K562 (cell line): ENCODE measurements at regions not wholly inside any gene's neighbourhood (a gene's known extent, or its start where the extent isn't known, plus 50 kb on each side); places are given as distances from the start of the nearest gene placed in this dataset.

Experiments used
- ATAC-seq: fragments of 200-7000 bp; cut with Tn5 transposase; 3 replicates; pipeline ENCODE4 v1.9.1; 2020; ENCODE audit warnings: moderate library complexity
- BruUV-seq: library from RNA; stranded (reverse); fragments of 400-500 nt; replicated peaks from 2 replicates; lab custom pipeline; 2021; lab: Mats Ljungman, UMichigan
- CTCF ChIA-PET: fragments of 300-600 bp; formaldehyde crosslinking; extraction: SDS; loops from one replicate; lab custom pipeline; 2021; ENCODE audit warnings: low intra/inter-chr PET ratio; lab: Yijun Ruan, JAX
- POLR2A ChIA-PET: fragments of 300-600, 350-650 bp; sonication (Branson Sonifier 250); formaldehyde crosslinking; extraction: SDS; loops from one replicate; lab custom pipeline; 2021; ENCODE audit warnings: antibody characterized with exemption, inconsistent platforms; lab: Yijun Ruan, JAX
- DNase-seq, 4 experiments: peaks; one replicate each; pipeline versions ENCODE4 v3.0.0 to v3.0.0-alpha.2; 2011 to 2018; ENCODE audit warnings: low spot score in 3 of 4, mixed read lengths in 3 of 4; ENCODE audit errors: extremely low read depth in 1 of 4
- FAIRE-seq: peaks from 2 replicates; lab custom pipeline; 2011; peaks lifted over from hg19 to GRCh38; lab: Jason Lieb, UNC
- H2AFZ ChIP-seq: 2 replicates; pipeline ENCODE4 v1.6.0; 2011; ENCODE audit warnings: low read depth, low read length, control low read depth, inconsistent platforms
- H3K27ac ChIP-seq: fragments of 200-600 bp; 3 replicates; pipeline ENCODE4 v1.8.0; 2011; ENCODE audit warnings: low read depth, mild to moderate bottlenecking, control low read depth, inconsistent platforms, low read length, moderate library complexity, mixed read lengths; ENCODE audit errors: extremely low read depth
- H3K27me3 ChIP-seq, 2 experiments: fragments of 300-600 bp in 1 of 2; 2 replicates in 1 of 2; 3 replicates in 1 of 2; pipeline versions ENCODE4 v1.6.0 to v1.8.0; 2011; ENCODE audit warnings: inconsistent platforms in 2 of 2, low read length in 2 of 2, mild to moderate bottlenecking in 1 of 2, mixed read lengths in 1 of 2, moderate library complexity in 1 of 2; ENCODE audit not compliant: control insufficient read depth in 2 of 2, insufficient read depth in 2 of 2
- H3K36me3 ChIP-seq: fragments of 300-600 bp; 3 replicates; pipeline ENCODE4 v1.8.0; 2011; ENCODE audit warnings: mild to moderate bottlenecking, low read length, inconsistent platforms; ENCODE audit not compliant: control insufficient read depth, insufficient read depth
- H3K4me1 ChIP-seq, 2 experiments: fragments of 200-600 bp in 1 of 2; replicated peaks in 1 of 2; 2 replicates in 1 of 2; 3 replicates in 1 of 2; pipeline versions ENCODE4 v1.5.1 to v1.8.0; 2011; ENCODE audit warnings: inconsistent platforms in 2 of 2, low read length in 2 of 2, mild to moderate bottlenecking in 1 of 2, mixed read lengths in 1 of 2, moderate library complexity in 1 of 2; ENCODE audit not compliant: control insufficient read depth in 2 of 2, insufficient read depth in 2 of 2
- H3K4me2 ChIP-seq: 2 replicates; pipeline ENCODE4 v1.6.1; 2011; ENCODE audit warnings: low read length, control low read depth, inconsistent platforms, mixed read lengths; ENCODE audit not compliant: insufficient read depth
- H3K4me3 ChIP-seq: fragments of 200-600 bp; sonication (generic), shearing (Covaris generic); 2 replicates; pipeline ENCODE4 v1.5.1; 2016; ENCODE audit warnings: control low read depth, inconsistent platforms
- H3K79me2 ChIP-seq: fragments of 200-600 bp; 3 replicates; pipeline ENCODE4 v1.8.0; 2011; ENCODE audit warnings: low read length, inconsistent platforms; ENCODE audit not compliant: control insufficient read depth, insufficient read depth
- H3K9ac ChIP-seq, 2 experiments: 2 replicates each; pipeline versions ENCODE4 v1.6.0 to v1.6.1; 2011; ENCODE audit warnings: low read depth in 2 of 2, low read length in 2 of 2, control low read depth in 1 of 2, inconsistent platforms in 1 of 2, mild to moderate bottlenecking in 1 of 2, mixed read lengths in 1 of 2; ENCODE audit not compliant: insufficient read depth in 1 of 2
- H3K9me1 ChIP-seq: one replicate; pipeline ENCODE4 v1.6.0; 2011; ENCODE audit warnings: inconsistent platforms, mild to moderate bottlenecking, low read length, moderate library complexity; ENCODE audit not compliant: control insufficient read depth, insufficient read depth
- H3K9me3 ChIP-seq: replicated peaks from 2 replicates; pipeline ENCODE4 v1.5.1; 2011; ENCODE audit warnings: low read depth, low read length, inconsistent platforms; ENCODE audit not compliant: control insufficient read depth, insufficient read depth
- H4K20me1 ChIP-seq: replicated peaks from 2 replicates; pipeline ENCODE4 v1.6.1; 2011; ENCODE audit warnings: low read length, inconsistent platforms, mixed read lengths; ENCODE audit not compliant: control insufficient read depth, insufficient read depth
- SMARCB1 ChIP-seq: IDR thresholded peaks from 2 replicates; pipeline ENCODE4 v1.6.1; 2011; ENCODE audit warnings: improper control_type of control experiment, low read depth; ENCODE audit not compliant: insufficient read length
- ZNF146 ChIP-seq: IDR thresholded peaks from one replicate; pipeline ENCODE4 v1.6.1; 2018; ENCODE audit warnings: missing compliant biosample characterization; ENCODE audit not compliant: unreplicated experiment
- ZNF507 ChIP-seq: conservative IDR thresholded peaks from 2 replicates; pipeline ENCODE4 v1.6.1; 2017; ENCODE audit warnings: missing genetic modification characterization, missing compliant biosample characterization
- WGBS: fragments of 100-300 bp; shearing (Covaris generic); methylation state at CpG from one replicate; pipeline ENCODE4 v1.1.6; 2016; ENCODE audit warnings: low coverage, mixed read lengths; ENCODE audit not compliant: insufficient coverage; ENCODE audit errors: missing lambda C conversion rate; 5-methylcytosine and 5-hydroxymethylcytosine counted together
- in situ Hi-C: fragments of 300-500 bp; cut with MboI; formaldehyde crosslinking; loops from 4 replicates; pipeline ENCODE4 v1.15.0; 2018; ENCODE audit warnings: inconsistent platforms, mixed read lengths
- intact Hi-C: fragments of 100-400 bp; cut with micrococcal nuclease; formaldehyde crosslinking; loops from 2 replicates; pipeline ENCODE4 v1.14.2; 2022
- TF ChIP-seq, protein P1 (sequence below), 2 experiments: fragments of 450-650 bp in 1 of 2; IDR thresholded peaks; 2 replicates each; pipeline ENCODE4 v1.6.1; 2011 to 2017; ENCODE audit warnings: low read depth in 2 of 2, antibody characterized with exemption in 1 of 2, borderline replicate concordance in 1 of 2, low read length in 1 of 2, mild to moderate bottlenecking in 1 of 2, mixed read lengths in 1 of 2; ENCODE audit not compliant: control insufficient read depth in 1 of 2
- TF ChIP-seq, protein P2 (sequence below): fragments of 450-650 bp; IDR thresholded peaks from 2 replicates; pipeline ENCODE4 v1.6.1; 2016; ENCODE audit warnings: missing biosample characterization, missing genetic modification characterization
- TF ChIP-seq, protein P3 (sequence below): fragments of 250-450 bp; sonication (Bioruptor Pico); IDR thresholded peaks from 2 replicates; pipeline ENCODE4 v1.8.0; 2022; ENCODE audit warnings: moderate library complexity, mild to moderate bottlenecking, inconsistent platforms

DNA sequence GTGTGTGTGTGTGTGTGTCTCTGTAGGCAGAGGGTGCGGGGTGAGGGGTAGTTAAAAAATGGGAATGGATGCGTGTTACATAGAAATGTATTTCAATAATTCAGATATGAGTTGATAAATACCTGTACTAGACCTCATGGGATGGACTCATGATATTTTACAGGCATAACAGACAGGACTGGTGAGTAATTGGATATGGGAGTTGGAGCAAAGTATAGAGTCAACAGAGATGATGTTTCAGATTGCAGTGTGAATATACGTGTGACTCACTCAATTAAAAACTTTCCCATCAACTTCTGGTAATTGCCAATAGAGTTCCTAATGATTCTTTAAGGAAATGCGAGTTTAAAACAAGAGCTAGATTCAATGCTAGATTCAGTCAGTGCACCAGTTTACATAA, 711.9 kb downstream of the C12orf50 start:
- H3K9ac ChIP-seq = no peak overlapping the region
- no peak overlapping the region for H3K27ac ChIP-seq
- in situ Hi-C loops = no loop called here
- 0% methylated on average over 4 of the region's 4 CpGs for WGBS
- no TSS peak for BruUV-seq
- ATAC-seq (no peak), DNase-seq (no peak), FAIRE-seq (no peak)
- no peaks in the 10 kb centered on the region for H3K9me3 ChIP-seq
- no peak overlapping the region for H3K4me3 ChIP-seq
- TF ChIP-seq, protein P1, sequence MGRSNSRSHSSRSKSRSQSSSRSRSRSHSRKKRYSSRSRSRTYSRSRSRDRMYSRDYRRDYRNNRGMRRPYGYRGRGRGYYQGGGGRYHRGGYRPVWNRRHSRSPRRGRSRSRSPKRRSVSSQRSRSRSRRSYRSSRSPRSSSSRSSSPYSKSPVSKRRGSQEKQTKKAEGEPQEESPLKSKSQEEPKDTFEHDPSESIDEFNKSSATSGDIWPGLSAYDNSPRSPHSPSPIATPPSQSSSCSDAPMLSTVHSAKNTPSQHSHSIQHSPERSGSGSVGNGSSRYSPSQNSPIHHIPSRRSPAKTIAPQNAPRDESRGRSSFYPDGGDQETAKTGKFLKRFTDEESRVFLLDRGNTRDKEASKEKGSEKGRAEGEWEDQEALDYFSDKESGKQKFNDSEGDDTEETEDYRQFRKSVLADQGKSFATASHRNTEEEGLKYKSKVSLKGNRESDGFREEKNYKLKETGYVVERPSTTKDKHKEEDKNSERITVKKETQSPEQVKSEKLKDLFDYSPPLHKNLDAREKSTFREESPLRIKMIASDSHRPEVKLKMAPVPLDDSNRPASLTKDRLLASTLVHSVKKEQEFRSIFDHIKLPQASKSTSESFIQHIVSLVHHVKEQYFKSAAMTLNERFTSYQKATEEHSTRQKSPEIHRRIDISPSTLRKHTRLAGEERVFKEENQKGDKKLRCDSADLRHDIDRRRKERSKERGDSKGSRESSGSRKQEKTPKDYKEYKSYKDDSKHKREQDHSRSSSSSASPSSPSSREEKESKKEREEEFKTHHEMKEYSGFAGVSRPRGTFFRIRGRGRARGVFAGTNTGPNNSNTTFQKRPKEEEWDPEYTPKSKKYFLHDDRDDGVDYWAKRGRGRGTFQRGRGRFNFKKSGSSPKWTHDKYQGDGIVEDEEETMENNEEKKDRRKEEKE (IDR thresholded peaks at IDR 0.05; ENCODE audit: borderline replicate concordance in 1 of 2, control insufficient read depth in 1 of 2, low read depth in 2 of 2, low read length in 1 of 2) = no peak
- TF ChIP-seq, protein P2, sequence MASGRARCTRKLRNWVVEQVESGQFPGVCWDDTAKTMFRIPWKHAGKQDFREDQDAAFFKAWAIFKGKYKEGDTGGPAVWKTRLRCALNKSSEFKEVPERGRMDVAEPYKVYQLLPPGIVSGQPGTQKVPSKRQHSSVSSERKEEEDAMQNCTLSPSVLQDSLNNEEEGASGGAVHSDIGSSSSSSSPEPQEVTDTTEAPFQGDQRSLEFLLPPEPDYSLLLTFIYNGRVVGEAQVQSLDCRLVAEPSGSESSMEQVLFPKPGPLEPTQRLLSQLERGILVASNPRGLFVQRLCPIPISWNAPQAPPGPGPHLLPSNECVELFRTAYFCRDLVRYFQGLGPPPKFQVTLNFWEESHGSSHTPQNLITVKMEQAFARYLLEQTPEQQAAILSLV (tag) = no peak
- no peak for TF ChIP-seq SMARCB1
- TF ChIP-seq, protein P3, sequence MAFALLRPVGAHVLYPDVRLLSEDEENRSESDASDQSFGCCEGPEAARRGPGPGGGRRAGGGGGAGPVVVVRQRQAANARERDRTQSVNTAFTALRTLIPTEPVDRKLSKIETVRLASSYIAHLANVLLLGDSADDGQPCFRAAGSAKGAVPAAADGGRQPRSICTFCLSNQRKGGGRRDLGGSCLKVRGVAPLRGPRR (CRISPR knock-in tag) = no peak
- TF ChIP-seq ZNF146 = no peak
- no peak for TF ChIP-seq ZNF507 (tag)
- TF ChIP-seq, all 486 proteins: peak for 0
- Histone ChIP-seq H3K4me1 (no peaks in the 10 kb centered on the region), H3K27me3 (no peaks in the 10 kb centered on the region), H4K20me1 (no peaks in the 10 kb centered on the region), H3K9me1 (no peaks in the 10 kb centered on the region), H3K36me3 (no peaks in the 10 kb centered on the region), H3K79me2 (no peaks in the 10 kb centered on the region), H2AFZ (no peak overlapping the region), H3K4me2 (no peak overlapping the region)
- ChIA-PET POLR2A (no interaction called here), CTCF (no interaction called here)
- intact Hi-C loops = no loop called here
